A549 (cell line): ENCODE measurements at regions not wholly inside any gene's neighbourhood (a gene's known extent, or its start where the extent isn't known, plus 50 kb on each side); places are given as distances from the start of the nearest gene placed in this dataset.
A peak's percentile ranks its signal among the peaks of the same experiment; 100 is the strongest.

ENCODE experiments used
- ATAC-seq, 2 experiments: fragments of 200-7000 bp in 1 of 2; fragments of >200 bp in 1 of 2; cut with Nextera tagmentation in 1 of 2; cut with Tn5 transposase in 1 of 2; 3 replicates each; pipeline versions ENCODE4 v1.8.0 to v1.9.1; 2018 to 2020; ENCODE audit warnings: mild to moderate bottlenecking in 1 of 2, moderate library complexity in 1 of 2
- CTCF ChIA-PET: fragments of 300-600 bp; sonication (Branson Sonifier 250); formaldehyde crosslinking; extraction: SDS; loops from one replicate; lab custom pipeline; 2021; ENCODE audit warnings: antibody characterized with exemption, inconsistent platforms; lab: Yijun Ruan, JAX
- POLR2A ChIA-PET: fragments of 350-600 bp; formaldehyde crosslinking; extraction: SDS; loops from one replicate; lab custom pipeline; 2021; ENCODE audit warnings: antibody characterized with exemption, inconsistent platforms; lab: Yijun Ruan, JAX
- DNase-seq, 2 experiments: peaks; one replicate each; pipeline versions ENCODE4 v3.0.0 to v3.0.0-alpha.2; 2011 to 2016; ENCODE audit warnings: low read depth in 1 of 2, low spot score in 1 of 2
- FAIRE-seq: peaks from 2 replicates; lab custom pipeline; 2011; peaks lifted over from hg19 to GRCh38; lab: Jason Lieb, UNC
- H3K27ac ChIP-seq, 2 experiments: fragments of >200 bp; sonication (Bioruptor Twin); formaldehyde crosslinking; 3 replicates each; pipeline ENCODE4 v1.5.1; 2016 to 2017
- H3K4me1 ChIP-seq: fragments of >200 bp; sonication (Bioruptor Twin); formaldehyde crosslinking; 3 replicates; pipeline ENCODE4 v1.6.1; 2016
- H3K4me2 ChIP-seq: fragments of >200 bp; sonication (Bioruptor Twin); formaldehyde crosslinking; 3 replicates; pipeline ENCODE4 v1.6.1; 2016
- H3K4me3 ChIP-seq: fragments of >200 bp; sonication (Bioruptor Twin); formaldehyde crosslinking; 3 replicates; pipeline ENCODE4 v1.5.1; 2016
- H3K9me3 ChIP-seq: fragments of >200 bp; sonication (Bioruptor Twin); formaldehyde crosslinking; 3 replicates; pipeline ENCODE4 v1.6.1; 2016
- ATOH8 ChIP-seq: fragments of 250-450 bp; sonication (Bioruptor Pico); IDR thresholded peaks from 2 replicates; pipeline ENCODE4 v1.5.0; 2020; ENCODE audit warnings: low read depth, mild to moderate bottlenecking, moderate library complexity
- BCL3 ChIP-seq: fragments of >200 bp; sonication (Bioruptor Twin); formaldehyde crosslinking; IDR thresholded peaks from 3 replicates; pipeline ENCODE4 v1.6.1; 2016
- BHLHE40 ChIP-seq: IDR thresholded peaks from 2 replicates; pipeline ENCODE4 v1.6.1; 2012; ENCODE audit warnings: low read depth, low read length, inconsistent platforms
- E2F6 ChIP-seq: IDR thresholded peaks from 2 replicates; pipeline ENCODE4 v1.6.1; 2012; ENCODE audit warnings: low read depth, borderline replicate concordance
- EP300 ChIP-seq, 2 experiments: fragments of >200 bp; sonication (Bioruptor Twin); formaldehyde crosslinking; IDR thresholded peaks; 2 replicates in 1 of 2; 3 replicates in 1 of 2; pipeline ENCODE4 v1.6.1; 2016 to 2017
- FOSB ChIP-seq: fragments of 250-450 bp; sonication (Bioruptor Pico); IDR thresholded peaks from 2 replicates; pipeline ENCODE4 v1.5.0; 2020; ENCODE audit warnings: mild to moderate bottlenecking, moderate library complexity
- HDAC2 ChIP-seq: fragments of 200-600 bp; sonication (generic); IDR thresholded peaks from 2 replicates; pipeline ENCODE4 v1.6.1; 2016
- JUNB ChIP-seq: fragments of >200 bp; sonication (Bioruptor Twin); formaldehyde crosslinking; IDR thresholded peaks from 2 replicates; pipeline ENCODE4 v1.6.1; 2016
- KDM1A ChIP-seq: fragments of 200-600 bp; sonication (generic); IDR thresholded peaks from 2 replicates; pipeline ENCODE4 v1.6.1; 2016; ENCODE audit warnings: low read depth, mild to moderate bottlenecking
- KDM5A ChIP-seq: fragments of 200-600 bp; sonication (generic); IDR thresholded peaks from 2 replicates; pipeline ENCODE4 v1.6.1; 2016; ENCODE audit warnings: antibody characterized with exemption, mild to moderate bottlenecking
- PHF8 ChIP-seq: fragments of 200-600 bp; sonication (generic); IDR thresholded peaks from 2 replicates; pipeline ENCODE4 v1.6.1; 2016; ENCODE audit warnings: low read depth, mild to moderate bottlenecking, antibody characterized with exemption, moderate library complexity, borderline replicate concordance
- RCOR1 ChIP-seq: fragments of 150-350 bp; IDR thresholded peaks from 2 replicates; pipeline ENCODE4 v1.6.1; 2014; ENCODE audit warnings: antibody characterized with exemption, low read length, low read depth
- REST ChIP-seq: fragments of 200-600 bp; sonication (generic); IDR thresholded peaks from 2 replicates; pipeline ENCODE4 v1.6.1; 2016; ENCODE audit warnings: antibody characterized with exemption, mild to moderate bottlenecking, moderate library complexity
- TP53 ChIP-seq: fragments of 250-450 bp; sonication (Bioruptor Pico); IDR thresholded peaks from 2 replicates; pipeline ENCODE4 v1.5.0; 2021; ENCODE audit warnings: mild to moderate bottlenecking, moderate library complexity
- ZFP36 ChIP-seq: fragments of 450-650 bp; IDR thresholded peaks from 2 replicates; pipeline ENCODE4 v1.6.1; 2014; ENCODE audit warnings: borderline replicate concordance; ENCODE audit not compliant: partially characterized antibody
- ZNF302 ChIP-seq: fragments of 250-450 bp; sonication (Bioruptor Pico); IDR thresholded peaks from 2 replicates; pipeline ENCODE4 v1.9.0; 2021; ENCODE audit warnings: inconsistent platforms, mild to moderate bottlenecking, moderate library complexity
- WGBS: methylation state at CpG from one replicate; pipeline ENCODE4 v1.1.6; 2017; ENCODE audit errors: missing lambda C conversion rate; 5-methylcytosine and 5-hydroxymethylcytosine counted together
- TF ChIP-seq, protein P1 (sequence below): fragments of 150-350 bp; IDR thresholded peaks from 2 replicates; pipeline ENCODE4 v1.6.1; 2014; ENCODE audit warnings: low read depth, mild to moderate bottlenecking, low read length
- TF ChIP-seq, protein P2 (sequence below): fragments of 250-450 bp; sonication (Bioruptor Pico); IDR thresholded peaks from 2 replicates; pipeline ENCODE4 v1.5.0; 2021; ENCODE audit warnings: mild to moderate bottlenecking, moderate library complexity, borderline replicate concordance
- TF ChIP-seq, protein P3 (sequence below): fragments of >200 bp; sonication (Bioruptor Twin); formaldehyde crosslinking; IDR thresholded peaks from 2 replicates; pipeline ENCODE4 v1.6.1; 2016
- TF ChIP-seq, protein P4 (sequence below): fragments of 450-650 bp; IDR thresholded peaks from 2 replicates; pipeline ENCODE4 v1.6.1; 2014; ENCODE audit warnings: antibody characterized with exemption

GRCh38 chr12:19988948-19989347 lies 379.4 kb upstream of the PDE3A start:
- peaks cover 28% of the 10 kb centered on the region for H3K4me1 ChIP-seq
- DNase-seq, result no peak
- ATAC-seq, result no peak
- FAIRE-seq, result peak; percentile 54
- no peak overlapping the region for H3K4me3 ChIP-seq
- ChIA-PET CTCF (no interaction called here), POLR2A (no interaction called here)
- H3K4me2 ChIP-seq, result peak overlapping the region; percentile 63
- 85% methylated on average over 1 of the region's 1 CpG for WGBS
- no peaks in the 10 kb centered on the region for H3K9me3 ChIP-seq
- peak overlapping the region; percentile 41 to 67; a peak in 5 of 6 replicates for H3K27ac ChIP-seq
- TF ChIP-seq, protein P1, sequence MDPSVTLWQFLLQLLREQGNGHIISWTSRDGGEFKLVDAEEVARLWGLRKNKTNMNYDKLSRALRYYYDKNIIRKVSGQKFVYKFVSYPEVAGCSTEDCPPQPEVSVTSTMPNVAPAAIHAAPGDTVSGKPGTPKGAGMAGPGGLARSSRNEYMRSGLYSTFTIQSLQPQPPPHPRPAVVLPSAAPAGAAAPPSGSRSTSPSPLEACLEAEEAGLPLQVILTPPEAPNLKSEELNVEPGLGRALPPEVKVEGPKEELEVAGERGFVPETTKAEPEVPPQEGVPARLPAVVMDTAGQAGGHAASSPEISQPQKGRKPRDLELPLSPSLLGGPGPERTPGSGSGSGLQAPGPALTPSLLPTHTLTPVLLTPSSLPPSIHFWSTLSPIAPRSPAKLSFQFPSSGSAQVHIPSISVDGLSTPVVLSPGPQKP, result no peak
- TF ChIP-seq E2F6 (no peak), ATOH8 (CRISPR knock-in tag) (no peak), RCOR1 (no peak), JUNB (no peak), PHF8 (no peak), REST (no peak), TP53 (CRISPR knock-in tag) (no peak), ZNF302 (no peak), BCL3 (no peak), EP300 (IDR thresholded peaks at IDR 0.05) (no peak), BHLHE40 (no peak), KDM1A (no peak)
- TF ChIP-seq, protein P2, sequence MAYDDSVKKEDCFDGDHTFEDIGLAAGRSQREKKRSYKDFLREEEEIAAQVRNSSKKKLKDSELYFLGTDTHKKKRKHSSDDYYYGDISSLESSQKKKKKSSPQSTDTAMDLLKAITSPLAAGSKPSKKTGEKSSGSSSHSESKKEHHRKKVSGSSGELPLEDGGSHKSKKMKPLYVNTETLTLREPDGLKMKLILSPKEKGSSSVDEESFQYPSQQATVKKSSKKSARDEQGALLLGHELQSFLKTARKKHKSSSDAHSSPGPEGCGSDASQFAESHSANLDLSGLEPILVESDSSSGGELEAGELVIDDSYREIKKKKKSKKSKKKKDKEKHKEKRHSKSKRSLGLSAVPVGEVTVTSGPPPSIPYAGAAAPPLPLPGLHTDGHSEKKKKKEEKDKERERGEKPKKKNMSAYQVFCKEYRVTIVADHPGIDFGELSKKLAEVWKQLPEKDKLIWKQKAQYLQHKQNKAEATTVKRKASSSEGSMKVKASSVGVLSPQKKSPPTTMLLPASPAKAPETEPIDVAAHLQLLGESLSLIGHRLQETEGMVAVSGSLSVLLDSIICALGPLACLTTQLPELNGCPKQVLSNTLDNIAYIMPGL (CRISPR knock-in tag), result no peak
- TF ChIP-seq, protein P3, sequence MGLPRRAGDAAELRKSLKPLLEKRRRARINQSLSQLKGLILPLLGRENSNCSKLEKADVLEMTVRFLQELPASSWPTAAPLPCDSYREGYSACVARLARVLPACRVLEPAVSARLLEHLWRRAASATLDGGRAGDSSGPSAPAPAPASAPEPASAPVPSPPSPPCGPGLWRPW, result no peak

DNA sequence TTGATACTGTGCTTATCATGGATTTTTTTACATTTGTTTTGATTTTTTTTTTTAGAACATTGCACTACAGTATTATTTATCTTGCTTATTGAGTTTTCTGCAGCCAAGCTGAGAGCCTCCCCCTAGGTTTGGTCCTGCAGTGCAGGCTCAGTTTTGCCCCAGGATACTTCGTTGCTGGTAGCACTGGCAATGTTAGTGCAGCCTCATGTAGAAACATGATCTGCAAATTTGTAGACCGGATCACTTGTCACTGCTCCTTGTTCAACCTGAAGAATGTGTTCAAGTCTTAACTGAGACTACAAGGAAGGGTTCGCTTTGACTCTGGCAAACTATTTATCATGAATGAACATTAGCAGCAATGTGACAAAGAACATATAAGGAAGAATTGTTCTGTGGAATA lies 377.2 kb upstream of the PDE3A start:
- H3K27ac ChIP-seq, result no peak overlapping the region
- DNase-seq (no peak), ATAC-seq (no peak), FAIRE-seq (no peak)
- TF ChIP-seq FOSB (CRISPR knock-in tag) (no peak), ATOH8 (CRISPR knock-in tag) (no peak), KDM5A (no peak), E2F6 (no peak), HDAC2 (no peak), ZNF302 (no peak), ZFP36 (no peak), RCOR1 (no peak), TP53 (CRISPR knock-in tag) (no peak)
- TF ChIP-seq, protein P3, result no peak
- TF ChIP-seq, protein P4, sequence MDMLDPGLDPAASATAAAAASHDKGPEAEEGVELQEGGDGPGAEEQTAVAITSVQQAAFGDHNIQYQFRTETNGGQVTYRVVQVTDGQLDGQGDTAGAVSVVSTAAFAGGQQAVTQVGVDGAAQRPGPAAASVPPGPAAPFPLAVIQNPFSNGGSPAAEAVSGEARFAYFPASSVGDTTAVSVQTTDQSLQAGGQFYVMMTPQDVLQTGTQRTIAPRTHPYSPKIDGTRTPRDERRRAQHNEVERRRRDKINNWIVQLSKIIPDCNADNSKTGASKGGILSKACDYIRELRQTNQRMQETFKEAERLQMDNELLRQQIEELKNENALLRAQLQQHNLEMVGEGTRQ, result no peak
- CTCF ChIA-PET, result no interaction called here
- H3K4me1 ChIP-seq, result peaks cover 28% of the 10 kb centered on the region
- POLR2A ChIA-PET, result no interaction called here
- H3K9me3 ChIP-seq, result no peaks in the 10 kb centered on the region
- WGBS, result 83% methylated on average over 3 of the region's 3 CpGs
- no peak overlapping the region for H3K4me2 ChIP-seq
- H3K4me3 ChIP-seq, result no peak overlapping the region
